Endodermal cell (in vitro differentiated cells): ENCODE measurements at regions not wholly inside any gene's neighbourhood (a gene's known extent, or its start where the extent isn't known, plus 50 kb on each side); places are given as distances from the start of the nearest gene placed in this dataset.
"Not testable (repeated sequence)": the region's sequence is repeated elsewhere in the genome, so short reads cannot be mapped to it uniquely, and the experiment has no call there.

Experiments used
- DNase-seq: peaks from one replicate; pipeline ENCODE4 v3.0.0-alpha.2; 2017
- H3K27ac ChIP-seq: 2 replicates; pipeline ENCODE4 v1.5.1; 2013; ENCODE audit warnings: mild to moderate bottlenecking, low read depth, low read length, moderate library complexity
- H3K27me3 ChIP-seq: 2 replicates; pipeline ENCODE4 v1.6.1; 2013; ENCODE audit warnings: mild to moderate bottlenecking, low read length, moderate library complexity; ENCODE audit not compliant: insufficient read depth, control insufficient read depth, poor library complexity, severe bottlenecking
- H3K36me3 ChIP-seq: 2 replicates; pipeline ENCODE4 v1.7.0; 2013; ENCODE audit warnings: mild to moderate bottlenecking, low read length, moderate library complexity; ENCODE audit not compliant: control insufficient read depth, insufficient read depth
- H3K4me1 ChIP-seq: one replicate; pipeline ENCODE4 v1.7.0; 2013; ENCODE audit warnings: low read length; ENCODE audit not compliant: control insufficient read depth, insufficient read depth
- H3K4me3 ChIP-seq: 2 replicates; pipeline ENCODE4 v1.5.1; 2013; ENCODE audit warnings: mild to moderate bottlenecking, low read length, moderate library complexity
- H3K9ac ChIP-seq: 2 replicates; pipeline ENCODE4 v1.6.1; 2013; ENCODE audit warnings: mild to moderate bottlenecking, low read length, moderate library complexity; ENCODE audit not compliant: poor library complexity, severe bottlenecking; ENCODE audit errors: extremely low read depth
- H3K9me3 ChIP-seq: 2 replicates; pipeline ENCODE4 v1.6.1; 2013; ENCODE audit warnings: mild to moderate bottlenecking, low read length, moderate library complexity; ENCODE audit not compliant: control insufficient read depth
- H3K27ac Mint-ChIP-seq: 2 replicates; pipeline ENCODE4 v1.8.0; 2020; ENCODE audit warnings: mixed read lengths
- H3K27me3 Mint-ChIP-seq: 2 replicates; pipeline ENCODE4 v1.8.0; 2021; ENCODE audit warnings: mild to moderate bottlenecking, mixed read lengths; ENCODE audit not compliant: insufficient read depth
- H3K36me3 Mint-ChIP-seq: 2 replicates; pipeline ENCODE4 v1.8.0; 2020; ENCODE audit warnings: low read depth, mixed read lengths
- H3K4me1 Mint-ChIP-seq: 2 replicates; pipeline ENCODE4 v1.8.0; 2020; ENCODE audit warnings: mixed read lengths
- H3K4me3 Mint-ChIP-seq: 2 replicates; pipeline ENCODE4 v1.8.0; 2020; ENCODE audit warnings: mild to moderate bottlenecking, moderate library complexity, mixed read lengths
- H3K9me3 Mint-ChIP-seq: 2 replicates; pipeline ENCODE4 v1.8.0; 2020; ENCODE audit warnings: mild to moderate bottlenecking, mixed read lengths
- WGBS, 2 experiments: methylation state at CpG; one replicate each; pipeline versions ENCODE4 v1.1.5 to v1.1.7; 2013; ENCODE audit warnings: missing lambda C conversion rate in 2 of 2, mixed read lengths in 1 of 2; ENCODE audit not compliant: insufficient coverage in 1 of 2, insufficient read length in 1 of 2; 5-methylcytosine and 5-hydroxymethylcytosine counted together
- TF ChIP-seq, protein P1 (sequence below): fragments of 200-600 bp; sonication (generic); conservative IDR thresholded peaks from 2 replicates; pipeline ENCODE4 v1.5.0; 2021; ENCODE audit warnings: antibody characterized with exemption, mild to moderate bottlenecking

DNA sequence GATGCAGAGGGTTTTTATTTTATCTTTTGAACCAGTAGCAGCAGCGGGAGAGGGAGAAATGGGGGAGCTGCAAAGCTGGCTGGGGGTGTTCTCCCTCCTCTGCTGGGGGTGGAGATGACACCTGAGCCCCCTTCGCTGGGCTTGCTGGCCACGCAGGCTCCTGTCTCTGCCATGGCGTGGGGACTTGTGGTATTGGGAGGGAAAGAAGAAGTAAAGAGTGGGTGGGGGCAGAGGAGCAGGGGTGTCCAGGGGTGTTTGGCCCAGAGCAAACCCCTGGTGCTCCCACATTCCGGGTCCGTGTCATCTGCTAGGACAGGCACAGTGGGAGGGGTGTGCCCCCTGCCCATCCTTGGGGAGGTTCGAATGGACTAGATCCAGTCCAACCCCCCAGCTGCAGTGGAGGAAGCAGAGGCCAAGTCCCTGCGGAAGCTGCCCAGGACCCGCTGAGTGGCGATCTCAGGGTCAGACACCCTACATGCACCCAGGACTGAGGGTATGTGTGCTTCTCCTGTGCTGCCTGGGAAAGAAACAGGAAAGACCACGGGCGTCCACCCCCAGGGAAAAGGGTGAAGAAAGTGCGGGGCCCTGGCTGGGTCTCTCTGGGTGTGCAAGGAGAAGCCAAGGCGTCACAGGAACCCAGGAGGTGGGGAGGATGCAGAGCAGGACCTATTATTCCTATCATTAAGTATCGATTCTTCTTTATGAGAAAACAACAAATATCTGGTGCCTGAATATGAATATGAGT lies 163.2 kb downstream of the TRIM43 start:
- not testable (repeated sequence) for H3K27ac ChIP-seq, H3K27me3 ChIP-seq, H3K4me3 ChIP-seq, H3K4me1 ChIP-seq, H3K4me3 Mint-ChIP-seq, H3K9ac ChIP-seq, H3K9me3 Mint-ChIP-seq, H3K27ac Mint-ChIP-seq, DNase-seq, H3K36me3 Mint-ChIP-seq, H3K36me3 ChIP-seq, H3K27me3 Mint-ChIP-seq, H3K4me1 Mint-ChIP-seq, H3K9me3 ChIP-seq
- WGBS, 2 experiments, result 80 to 84% methylated on average over 1 to 13 of the region's 15 CpGs

DNA sequence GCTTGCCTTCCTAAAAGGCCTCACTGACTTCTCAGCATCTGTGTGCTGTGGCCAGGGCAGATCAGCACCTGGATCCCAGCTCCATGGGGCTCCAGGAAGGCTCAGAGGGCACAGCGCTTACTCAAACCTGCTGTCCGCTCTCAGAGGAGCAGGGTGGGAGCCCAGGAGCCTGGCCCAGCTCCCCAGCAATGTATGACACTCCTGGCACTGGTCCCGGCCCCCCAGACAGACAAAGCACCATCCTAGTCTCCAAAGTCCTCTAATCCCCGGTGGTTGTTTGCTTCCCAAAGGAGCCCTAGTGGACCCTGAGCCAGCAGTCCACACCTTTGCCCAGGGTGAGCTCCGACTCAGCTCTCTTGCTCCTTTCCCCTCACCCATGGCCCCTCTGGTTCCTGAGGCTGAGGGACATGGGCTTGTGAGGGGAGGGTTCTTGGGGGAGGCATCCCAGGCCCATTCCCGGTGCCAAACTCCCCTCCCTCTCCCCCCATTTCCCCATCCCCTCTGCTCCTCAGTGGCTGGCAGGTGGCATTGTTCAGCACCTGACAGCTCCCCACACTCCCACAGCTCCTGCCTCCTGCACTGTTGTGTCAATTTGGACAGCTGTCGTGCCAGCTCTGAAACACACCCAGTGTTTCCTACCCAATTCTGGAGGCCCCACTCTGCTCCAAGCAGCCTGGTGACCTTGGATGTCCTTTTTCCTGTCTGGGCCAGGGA lies 164.3 kb downstream of the TRIM43 start:
- H3K4me1 ChIP-seq, H3K27ac Mint-ChIP-seq, H3K27me3 Mint-ChIP-seq, H3K36me3 Mint-ChIP-seq, H3K27me3 ChIP-seq, H3K4me3 ChIP-seq, H3K9ac ChIP-seq, H3K9me3 ChIP-seq, H3K27ac ChIP-seq, H3K9me3 Mint-ChIP-seq, DNase-seq, H3K4me1 Mint-ChIP-seq, H3K4me3 Mint-ChIP-seq, H3K36me3 ChIP-seq: not testable (repeated sequence)
- WGBS, 2 experiments, result 86% methylated on average over 6 of the region's 7 CpGs; no CpG with 5 or more reads in 1 of the 2 experiments

DNA sequence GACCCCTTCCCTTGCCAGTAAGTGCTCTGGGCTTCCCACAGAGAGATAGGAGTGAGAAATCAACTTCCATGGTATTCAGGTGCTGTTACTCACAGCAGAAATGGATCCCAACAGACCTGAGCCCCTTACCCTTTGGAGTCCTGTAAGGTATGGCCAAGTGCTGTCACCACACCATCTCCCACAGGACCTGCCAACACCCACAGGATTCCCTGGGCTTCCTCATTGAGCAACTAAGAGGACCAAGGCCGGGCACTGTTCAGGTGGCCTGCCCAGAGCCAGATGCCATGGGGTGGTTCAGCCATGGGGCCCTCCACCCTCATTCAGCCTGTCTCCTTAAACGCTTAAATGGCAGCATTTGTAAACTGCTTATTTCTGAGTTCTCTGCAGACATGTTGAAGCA lies 166.2 kb downstream of the TRIM43 start:
- no peak overlapping the region for H3K27ac ChIP-seq
- Mint-ChIP-seq H3K27me3 (peaks cover 2% of the 10 kb centered on the region), H3K9me3 (no peaks in the 10 kb centered on the region), H3K27ac (no peak overlapping the region), H3K4me3 (no peak overlapping the region), H3K4me1 (no peaks in the 10 kb centered on the region), H3K36me3 (no peaks in the 10 kb centered on the region)
- no peaks in the 10 kb centered on the region for H3K36me3 ChIP-seq
- no peaks in the 10 kb centered on the region for H3K9me3 ChIP-seq
- H3K27me3 ChIP-seq, result no peaks in the 10 kb centered on the region
- no peak overlapping the region for H3K9ac ChIP-seq
- 0 to 44% methylated on average over 1 to 2 of the region's 2 CpGs for WGBS, 2 experiments
- TF ChIP-seq, protein P1, sequence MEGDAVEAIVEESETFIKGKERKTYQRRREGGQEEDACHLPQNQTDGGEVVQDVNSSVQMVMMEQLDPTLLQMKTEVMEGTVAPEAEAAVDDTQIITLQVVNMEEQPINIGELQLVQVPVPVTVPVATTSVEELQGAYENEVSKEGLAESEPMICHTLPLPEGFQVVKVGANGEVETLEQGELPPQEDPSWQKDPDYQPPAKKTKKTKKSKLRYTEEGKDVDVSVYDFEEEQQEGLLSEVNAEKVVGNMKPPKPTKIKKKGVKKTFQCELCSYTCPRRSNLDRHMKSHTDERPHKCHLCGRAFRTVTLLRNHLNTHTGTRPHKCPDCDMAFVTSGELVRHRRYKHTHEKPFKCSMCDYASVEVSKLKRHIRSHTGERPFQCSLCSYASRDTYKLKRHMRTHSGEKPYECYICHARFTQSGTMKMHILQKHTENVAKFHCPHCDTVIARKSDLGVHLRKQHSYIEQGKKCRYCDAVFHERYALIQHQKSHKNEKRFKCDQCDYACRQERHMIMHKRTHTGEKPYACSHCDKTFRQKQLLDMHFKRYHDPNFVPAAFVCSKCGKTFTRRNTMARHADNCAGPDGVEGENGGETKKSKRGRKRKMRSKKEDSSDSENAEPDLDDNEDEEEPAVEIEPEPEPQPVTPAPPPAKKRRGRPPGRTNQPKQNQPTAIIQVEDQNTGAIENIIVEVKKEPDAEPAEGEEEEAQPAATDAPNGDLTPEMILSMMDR, result no peak
- H3K4me1 ChIP-seq, result no peaks in the 10 kb centered on the region
- DNase-seq, result no peak
- no peak overlapping the region for H3K4me3 ChIP-seq

DNA sequence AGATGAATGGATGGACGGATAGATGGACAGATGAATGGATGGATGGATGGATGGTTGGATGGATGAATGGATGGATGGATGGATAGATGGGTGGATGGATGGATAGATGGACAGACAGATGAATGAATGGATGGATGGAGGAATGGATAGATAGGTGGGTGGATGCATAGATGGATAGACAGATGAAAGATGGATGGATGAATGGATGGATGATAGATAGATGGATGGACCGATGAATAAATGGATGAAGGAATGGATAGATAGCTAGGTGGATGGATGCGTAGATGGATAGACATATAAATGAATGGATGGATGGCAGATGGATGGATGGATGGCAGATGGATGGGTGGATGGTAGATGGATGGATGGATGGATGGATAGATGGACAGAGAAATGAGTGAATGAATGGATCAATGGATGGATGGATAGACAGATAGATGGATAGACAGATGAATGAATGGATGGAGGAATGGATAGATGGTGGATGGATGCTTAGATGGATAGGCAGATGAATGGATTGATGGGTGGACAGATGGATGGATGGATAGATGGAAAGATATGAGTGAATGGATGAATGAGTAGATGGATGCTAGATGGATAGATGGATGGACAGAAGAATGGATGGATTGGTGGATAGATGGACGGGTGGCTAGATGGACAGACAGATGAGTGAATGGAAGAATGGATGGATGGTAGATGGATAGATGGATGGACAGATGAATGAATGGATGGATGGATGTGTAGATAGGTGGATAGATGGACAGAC lies 167.9 kb downstream of the TRIM43 start:
- Mint-ChIP-seq H3K4me3 (no peak overlapping the region), H3K9me3 (no peaks in the 10 kb centered on the region), H3K27me3 (peaks cover 5% of the 10 kb centered on the region), H3K36me3 (no peaks in the 10 kb centered on the region), H3K4me1 (no peaks in the 10 kb centered on the region), H3K27ac (no peak overlapping the region)
- Histone ChIP-seq H3K36me3 (no peaks in the 10 kb centered on the region), H3K4me3 (no peak overlapping the region), H3K27ac (no peak overlapping the region), H3K9me3 (no peaks in the 10 kb centered on the region), H3K9ac (no peak overlapping the region), H3K27me3 (no peaks in the 10 kb centered on the region), H3K4me1 (no peaks in the 10 kb centered on the region)
- WGBS, 2 experiments, result 75 to 88% methylated on average over 4 of the region's 4 CpGs
- TF ChIP-seq, protein P1, result no peak
- no peak for DNase-seq
